ENCODE measurements at regions not wholly inside any gene's neighbourhood (a gene's known extent, or its start where the extent isn't known, plus 50 kb on each side); places are given as distances from the start of the nearest gene placed in this dataset.

DNA sequence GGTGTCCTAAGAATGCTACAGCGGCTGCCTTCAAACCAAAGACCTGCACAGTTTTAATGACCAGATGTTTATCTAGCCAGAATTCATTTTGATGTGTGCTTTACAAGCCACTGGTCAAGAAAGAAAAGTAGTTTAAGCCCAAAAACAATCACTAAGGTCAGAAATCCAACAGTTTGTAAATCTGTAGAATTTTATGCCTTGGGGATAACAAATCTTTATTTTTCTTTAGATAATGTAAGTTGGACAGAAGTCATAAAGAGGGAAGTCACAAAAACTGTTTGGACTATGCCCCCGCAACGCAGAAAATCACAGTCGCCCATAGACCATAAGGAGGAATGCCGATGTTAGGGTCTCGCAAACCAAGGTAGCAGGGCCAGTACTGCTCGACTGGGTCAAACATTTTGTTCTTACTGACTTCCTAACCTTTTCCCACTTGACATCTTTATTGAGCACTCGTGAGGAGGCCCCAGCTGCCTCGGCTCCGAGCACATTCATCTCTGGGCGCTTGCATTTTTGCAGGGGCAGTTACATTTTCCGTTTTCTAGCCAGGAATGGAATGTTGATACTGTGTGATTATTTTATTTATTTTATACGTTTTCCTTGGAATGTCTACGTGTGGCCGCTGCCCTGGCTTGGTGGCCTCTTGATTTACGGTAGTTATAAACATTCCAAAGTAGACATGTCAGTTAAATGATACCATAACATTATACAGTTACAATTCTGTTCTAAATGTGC, 56.7 kb upstream of the APCDD1L start (continued):
- TF ChIP-seq MAFK (IDR thresholded peaks at IDR 0.05; ENCODE audit: low read depth, low read length): no peak
- no peak for TF ChIP-seq TAF7 (optimal IDR thresholded peaks at IDR 0.05; ENCODE audit: borderline replicate concordance, low read depth, low read length)
- TF ChIP-seq TEAD4 (IDR thresholded peaks at IDR 0.05; ENCODE audit: low read depth, low read length): no peak
- TF ChIP-seq POLR2AphosphoS5 (IDR thresholded peaks at IDR 0.05; ENCODE audit: low read depth, low read length): no peak
- TF ChIP-seq ZNF274 (IDR thresholded peaks at IDR 0.05; ENCODE audit: borderline replicate concordance, extremely low read depth, low read length): no peak

Data from H1 (cell line).